Endothelial cell of umbilical vein (primary cell): ENCODE measurements at regions not wholly inside any gene's neighbourhood (a gene's known extent, or its start where the extent isn't known, plus 50 kb on each side); places are given as distances from the start of the nearest gene placed in this dataset.

Experiments used
- EZH2 ChIP-seq: IDR thresholded peaks from 2 replicates; pipeline ENCODE4 v1.6.1; 2012; ENCODE audit warnings: borderline replicate concordance, low read depth, mild to moderate bottlenecking, moderate library complexity, low read length, inconsistent platforms; ENCODE audit not compliant: severe bottlenecking
- MYC ChIP-seq: IDR thresholded peaks from one replicate; pipeline ENCODE4 v1.6.1; 2011; ENCODE audit warnings: mild to moderate bottlenecking, low read depth, low read length
- POLR2A ChIP-seq: IDR thresholded peaks from 2 replicates; pipeline ENCODE4 v1.6.1; 2012; ENCODE audit warnings: low read depth, mild to moderate bottlenecking, control low read depth, low read length
- POLR2AphosphoS5 ChIP-seq: IDR thresholded peaks from 2 replicates; pipeline ENCODE4 v1.6.1; 2012; ENCODE audit warnings: low read depth, mild to moderate bottlenecking, control low read depth, low read length, moderate library complexity; ENCODE audit not compliant: insufficient read depth

- TF ChIP-seq POLR2AphosphoS5, result no peak
- TF ChIP-seq POLR2A, result no peak
- no peak for TF ChIP-seq EZH2
- TF ChIP-seq MYC, result no peak
Measured at GRCh38 chr11:26018336-26018735, 313.6 kb upstream of the ANO3 start.
